Activated CD4-positive, alpha-beta T cell treated with anti-CD3 and anti-CD28 coated beads, Interleukin-2, Interleukin-6, amounts not matched to agents 100 ng/mL and 50 ng/mL, durations not matched to agents 16 hours and 8 hours (primary cell): ENCODE measurements at regions not wholly inside any gene's neighbourhood (a gene's known extent, or its start where the extent isn't known, plus 50 kb on each side); places are given as distances from the start of the nearest gene placed in this dataset.
"Not testable (repeated sequence)": the region's sequence is repeated elsewhere in the genome, so short reads cannot be mapped to it uniquely, and the experiment has no call there.

Experiments
- DNase-seq: peaks from one replicate; pipeline ENCODE4 v3.0.0-alpha.2; 2020

DNA sequence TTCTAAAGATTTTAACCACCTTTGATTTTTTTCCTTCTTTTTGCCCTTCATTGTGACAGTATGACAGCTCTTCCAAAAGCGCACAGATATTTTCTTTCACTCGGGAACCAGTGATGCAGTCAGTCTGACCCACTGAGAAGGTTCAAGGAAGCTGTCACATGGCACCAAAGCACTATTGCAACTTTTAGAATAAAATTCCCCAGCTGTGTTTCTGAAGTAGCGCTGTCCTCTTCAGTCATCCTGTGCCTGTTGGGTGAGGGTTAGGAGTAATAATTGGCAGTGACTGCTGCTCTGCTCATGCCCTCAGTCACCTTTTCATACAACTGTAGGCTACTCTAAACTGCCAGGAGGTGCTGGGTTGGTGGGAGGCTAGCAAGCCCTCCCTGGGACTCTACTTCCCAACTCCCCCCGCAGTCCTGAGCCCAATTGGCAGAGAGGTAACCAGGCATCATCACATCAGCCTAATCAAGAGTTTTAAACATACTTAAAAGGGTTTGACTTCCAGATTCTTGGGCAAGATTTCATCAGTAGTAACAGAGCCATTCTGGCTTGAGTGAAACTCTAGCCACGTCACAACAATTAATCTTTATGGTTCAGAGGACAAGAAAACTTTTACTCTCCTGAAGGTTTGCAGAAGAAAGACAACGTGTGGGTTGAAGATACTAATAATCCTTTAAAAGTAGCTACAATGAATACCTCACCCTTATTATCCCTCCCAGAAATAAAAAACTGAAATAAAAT, 473.3 kb downstream of the FBXO15 start:
- no peak for DNase-seq

DNA sequence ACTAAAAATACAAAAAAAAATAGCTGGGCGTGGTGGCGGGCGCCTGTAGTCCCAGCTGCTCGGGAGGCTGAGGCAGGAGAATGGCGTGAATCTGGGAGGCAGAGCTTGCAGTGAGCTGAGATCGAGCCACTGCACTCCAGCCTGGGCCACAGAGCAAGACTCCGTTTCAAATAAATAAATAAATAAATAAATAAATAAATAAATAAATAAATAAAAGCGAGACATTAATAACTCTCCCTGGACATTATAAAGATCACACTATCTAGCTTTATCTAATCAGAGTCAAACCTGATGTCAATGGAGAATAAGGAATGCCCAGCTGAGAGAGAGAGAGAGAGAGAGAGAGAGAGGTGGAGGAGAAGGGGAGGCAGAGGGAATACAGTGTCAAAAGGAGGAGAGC, 476.2 kb downstream of the FBXO15 start:
- DNase-seq: not testable (repeated sequence)

DNA sequence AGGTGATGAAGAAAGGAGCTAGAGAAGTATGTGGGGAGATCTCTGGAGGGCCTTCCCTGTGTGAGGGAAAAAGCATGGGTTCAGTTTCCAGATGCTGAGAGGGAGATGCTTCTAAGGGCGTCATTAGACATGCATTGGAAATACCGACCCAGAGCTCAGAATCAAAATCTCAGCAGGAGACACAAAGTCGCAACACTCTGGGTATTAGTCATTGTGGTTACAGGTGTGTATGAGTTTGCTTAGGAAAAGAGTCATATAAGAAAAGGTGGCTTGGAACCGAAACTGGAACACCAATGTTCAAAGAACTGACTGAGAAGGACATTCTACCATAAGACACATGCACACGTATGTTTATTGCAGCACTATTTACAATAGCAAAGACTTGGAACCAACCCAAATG, 477.1 kb downstream of the FBXO15 start:
- DNase-seq: peak; percentile 6

DNA sequence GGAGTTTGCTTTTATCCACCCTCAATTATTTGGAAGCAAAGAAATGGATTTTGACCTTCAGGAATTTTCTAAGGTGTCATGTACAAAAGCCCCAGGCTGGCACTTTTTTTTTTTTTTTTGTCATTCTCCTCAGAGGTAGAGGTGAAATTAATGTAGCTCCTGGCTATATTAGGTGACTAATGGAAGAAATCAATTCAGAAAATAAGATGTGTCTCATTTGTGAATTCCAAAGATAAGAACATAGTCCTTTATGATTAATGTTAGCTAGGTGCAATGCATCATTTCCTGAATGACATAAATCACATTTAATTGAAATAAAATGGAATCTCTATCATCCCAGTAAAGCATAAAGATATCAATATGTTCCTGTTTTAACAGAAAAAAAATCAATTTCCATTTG, 477.6 kb downstream of the FBXO15 start:
- DNase-seq: no peak

DNA sequence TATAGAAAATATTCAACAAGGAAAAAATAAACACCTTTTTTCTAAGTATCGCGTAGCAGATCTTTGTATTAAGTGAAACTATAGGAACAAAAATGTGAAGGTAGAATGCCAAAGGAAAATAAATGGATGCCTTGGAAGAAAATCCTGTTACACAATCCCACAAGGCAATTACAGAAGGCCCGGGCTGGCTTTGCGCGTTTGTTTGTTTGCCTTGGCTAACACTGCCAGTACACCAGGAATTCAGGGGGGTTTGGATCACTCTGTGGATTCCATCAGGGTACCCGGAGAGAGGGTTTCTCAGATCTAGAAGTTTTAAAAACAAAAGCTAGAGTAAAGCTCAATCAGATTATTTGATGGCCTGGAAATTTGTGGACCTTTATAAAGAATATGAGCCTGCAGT, 478.3 kb downstream of the FBXO15 start:
- no peak for DNase-seq

DNA sequence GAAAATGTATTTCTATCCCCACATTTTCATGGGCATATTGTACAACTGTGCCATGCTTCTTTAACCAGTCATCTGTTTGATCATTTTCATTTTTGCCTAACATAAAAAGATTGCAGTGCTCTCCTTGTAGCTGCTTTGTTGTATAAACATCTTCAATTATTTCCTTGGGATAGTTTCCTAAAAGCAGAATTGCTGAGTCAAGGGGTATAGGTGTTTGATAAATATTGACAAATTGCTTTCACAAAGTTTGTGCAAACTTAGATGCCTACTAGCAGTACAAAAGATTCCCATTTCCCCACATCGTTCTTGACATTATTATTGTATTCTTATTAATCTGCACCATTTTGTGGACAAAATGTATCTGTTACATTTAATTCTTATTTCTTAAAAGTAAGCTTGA, 479.6 kb downstream of the FBXO15 start:
- DNase-seq: no peak

DNA sequence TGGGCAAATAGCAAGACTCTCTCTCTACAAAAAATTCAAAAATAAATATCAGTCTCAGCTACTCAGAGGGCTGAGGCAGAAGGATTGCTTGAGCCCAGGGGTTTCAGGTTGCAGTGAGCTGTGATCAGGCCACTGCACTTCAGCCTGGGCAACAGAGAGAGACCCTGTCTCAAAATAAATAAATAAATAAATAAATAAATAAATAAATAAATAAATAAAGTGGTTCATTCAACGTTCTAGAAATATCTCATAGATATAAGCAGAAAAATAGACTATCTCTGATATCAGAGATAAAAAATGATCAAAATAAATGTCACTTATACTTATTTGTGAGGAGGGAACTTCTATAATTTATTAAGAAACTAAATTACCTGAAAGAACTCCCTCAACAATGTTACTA, 480.9 kb downstream of the FBXO15 start:
- DNase-seq: no peak

DNA sequence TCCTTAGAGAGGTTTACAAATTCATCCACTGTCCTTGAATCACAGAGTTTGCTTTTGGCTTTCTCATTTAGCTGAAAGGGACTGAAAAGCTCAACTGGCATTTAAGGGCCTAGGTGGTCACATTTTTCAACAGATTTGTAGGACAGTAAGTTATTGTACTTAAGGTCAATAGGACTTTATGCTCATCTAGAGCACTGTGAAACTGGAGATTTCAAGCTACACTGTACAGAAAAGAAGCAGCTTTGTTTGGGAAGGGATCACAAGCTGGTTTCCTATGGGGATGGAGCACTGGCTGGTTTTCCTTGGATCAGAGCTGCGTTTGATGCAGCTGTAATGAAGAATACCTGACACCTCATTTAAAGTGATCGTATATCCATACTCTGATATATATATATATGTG, 482.7 kb downstream of the FBXO15 start:
- no peak for DNase-seq

DNA sequence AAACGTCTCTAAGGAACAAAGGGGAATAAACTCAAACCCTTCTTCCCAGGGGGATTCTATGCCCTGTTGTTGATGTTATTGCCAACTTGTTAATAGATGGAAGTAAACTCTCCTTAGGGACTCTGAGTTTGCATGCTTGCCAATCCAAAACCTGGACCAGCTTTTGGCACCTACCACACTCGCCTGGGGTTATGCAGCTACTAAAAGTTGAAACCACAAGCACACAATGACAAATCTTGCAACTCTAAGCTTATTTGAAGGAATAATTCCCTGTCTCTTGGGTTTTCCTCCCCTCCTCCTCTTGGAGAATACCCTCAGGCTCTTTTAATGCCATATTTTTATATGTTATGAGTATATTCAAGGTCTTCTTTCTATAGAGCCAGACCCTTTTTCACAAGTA, 484.1 kb downstream of the FBXO15 start:
- DNase-seq: no peak

DNA sequence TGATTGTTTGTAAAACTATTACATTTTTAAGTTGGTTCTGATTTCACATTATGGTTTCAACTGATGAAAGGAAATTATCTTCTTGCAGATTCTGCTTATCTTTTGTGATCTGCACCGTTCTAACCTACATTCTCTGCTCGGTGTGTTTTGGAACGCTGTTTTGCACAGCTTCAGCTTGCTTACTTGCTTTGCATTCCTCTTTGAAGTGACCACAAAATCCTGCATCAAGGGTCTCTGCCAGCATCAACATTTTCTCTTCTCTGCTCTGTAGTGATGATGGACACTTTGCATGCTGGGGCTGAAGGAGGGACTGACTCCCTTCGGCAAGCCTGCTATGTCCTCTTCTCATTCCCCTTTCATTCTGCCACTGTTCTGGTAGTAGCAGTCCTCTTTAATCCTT, 485.2 kb downstream of the FBXO15 start:
- no peak for DNase-seq

DNA sequence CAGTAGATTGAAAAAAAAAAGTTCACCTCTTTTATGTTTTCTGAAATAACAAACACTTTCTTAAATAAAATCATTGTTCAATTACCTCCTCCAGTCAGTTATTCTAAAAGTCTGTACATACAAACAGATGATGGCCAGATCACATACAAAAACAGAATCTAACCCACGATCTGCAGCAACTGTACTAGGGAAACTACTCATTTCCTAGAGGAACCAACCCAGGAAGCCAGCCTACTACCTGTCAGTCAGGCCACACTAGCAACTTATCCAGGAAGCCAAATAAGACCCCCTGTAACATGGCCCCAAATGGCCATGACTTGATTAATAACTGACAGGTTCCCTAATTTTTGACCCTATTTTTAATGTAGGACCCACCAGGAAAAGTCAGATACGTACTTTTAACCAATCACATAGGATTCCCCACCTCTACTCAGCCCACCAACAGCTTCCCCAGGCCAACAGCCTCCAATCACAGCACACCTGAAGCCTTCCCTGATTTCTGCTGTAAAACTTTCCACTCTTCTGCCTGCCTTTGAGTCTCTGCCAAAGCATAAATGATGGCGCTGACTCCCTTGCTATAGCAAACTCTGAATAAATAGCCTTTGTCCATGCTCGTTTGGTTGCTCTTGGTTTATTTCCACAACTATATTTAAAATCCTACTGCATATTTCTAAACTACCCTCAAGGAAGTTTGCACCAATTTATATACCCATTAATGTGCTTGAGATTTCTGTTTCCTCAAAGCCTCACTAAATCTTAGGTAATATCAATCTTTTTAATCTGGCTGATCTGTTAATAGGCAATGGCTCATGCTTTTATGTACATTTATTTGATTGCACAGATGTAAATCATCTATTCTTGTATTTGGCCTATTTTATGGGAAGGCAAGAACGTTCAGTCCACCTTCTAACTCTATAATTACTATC, 486.4 kb downstream of the FBXO15 start:
- no peak for DNase-seq

DNA sequence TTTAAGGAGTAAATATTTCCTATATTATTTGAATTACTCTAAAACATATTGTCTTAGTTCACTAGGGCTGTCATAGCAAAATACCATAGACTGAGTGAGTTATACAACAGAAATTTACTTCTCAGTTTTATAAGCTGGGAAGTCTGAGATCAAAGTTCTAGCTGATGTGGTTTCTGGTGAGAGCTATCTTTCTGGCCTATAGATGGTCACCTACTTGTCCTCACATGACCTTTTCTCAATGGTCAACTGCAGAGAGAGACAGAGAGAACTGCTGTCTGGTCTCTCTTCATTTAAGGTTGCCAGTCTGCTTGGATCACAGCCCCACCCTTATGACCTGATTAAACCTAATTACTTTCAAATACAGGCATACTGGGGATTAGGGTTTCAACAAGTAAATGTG, 490.9 kb downstream of the FBXO15 start:
- DNase-seq: no peak

DNA sequence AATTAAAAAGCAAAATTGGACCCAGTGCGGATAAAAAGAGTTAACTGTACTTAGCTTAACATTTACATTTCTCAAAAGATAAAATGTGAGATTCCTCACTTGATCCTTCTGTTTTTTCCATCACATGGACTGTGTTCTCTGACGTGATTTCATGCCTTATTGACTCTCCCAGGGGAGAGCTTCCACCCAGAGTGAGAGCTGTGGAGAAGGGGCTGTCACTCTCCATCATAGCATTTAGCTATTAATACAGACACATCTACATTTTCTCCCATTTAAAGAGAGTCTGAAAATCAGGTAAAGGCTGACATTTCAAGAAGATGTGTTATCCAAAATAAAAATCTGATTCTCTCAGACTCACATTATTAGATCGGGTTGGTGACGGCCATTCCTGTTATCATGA, 493.8 kb downstream of the FBXO15 start:
- DNase-seq: no peak

DNA sequence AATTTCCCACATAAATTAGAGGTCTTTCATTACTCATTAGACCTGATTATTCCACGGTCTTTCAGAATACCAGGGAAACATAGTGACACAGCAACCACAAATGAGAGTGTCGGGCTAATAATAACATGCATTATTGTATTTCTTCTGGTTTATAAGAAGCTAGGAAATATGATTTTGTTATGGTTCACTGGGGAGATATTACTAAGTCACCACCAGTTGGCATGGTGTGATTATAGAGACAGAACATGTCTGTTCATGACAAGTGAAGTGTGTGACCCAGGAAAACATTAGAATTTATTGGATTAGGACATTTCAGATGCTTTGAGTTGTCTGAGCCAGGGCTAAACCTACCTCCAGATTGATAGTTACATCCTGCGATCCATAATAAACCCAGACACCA, 494.4 kb downstream of the FBXO15 start:
- no peak for DNase-seq

DNA sequence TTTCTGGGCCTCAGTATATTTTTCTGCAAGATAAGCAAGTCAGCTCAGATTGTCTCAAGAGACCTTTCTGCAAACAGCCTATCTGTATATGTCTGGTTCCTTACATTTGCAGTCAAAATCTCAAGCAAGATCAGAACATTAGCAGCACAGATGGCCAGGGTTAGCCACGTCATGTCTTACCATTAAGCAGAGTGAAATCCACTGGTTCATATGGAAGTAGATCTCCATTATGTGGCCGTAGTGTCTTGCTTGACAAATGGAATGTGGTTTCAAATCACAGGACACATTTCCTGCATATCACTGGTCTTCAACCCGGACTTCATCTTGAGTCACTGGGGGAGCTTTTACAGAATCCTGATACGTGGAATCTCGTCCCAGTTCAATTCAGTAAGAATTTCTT, 500.2 kb downstream of the FBXO15 start:
- no peak for DNase-seq

DNA sequence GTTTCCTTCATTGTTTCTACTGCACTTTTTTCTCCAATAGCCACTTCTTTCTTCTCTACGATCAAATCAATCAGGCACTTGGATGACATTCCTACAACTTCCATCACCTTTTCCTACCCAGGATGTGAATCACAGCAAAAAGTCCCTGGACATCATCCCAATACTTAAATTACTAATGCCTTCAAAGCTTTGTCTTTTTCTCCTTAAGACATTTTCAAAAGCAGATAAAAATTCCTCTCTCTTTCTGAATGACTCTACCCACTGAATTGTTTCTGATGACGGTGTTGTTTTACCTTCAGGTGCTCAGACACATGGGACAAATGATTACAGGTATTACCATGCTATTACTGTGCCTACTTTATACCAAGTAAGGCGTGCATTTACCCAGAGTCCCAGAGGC, 500.9 kb downstream of the FBXO15 start:
- no peak for DNase-seq

DNA sequence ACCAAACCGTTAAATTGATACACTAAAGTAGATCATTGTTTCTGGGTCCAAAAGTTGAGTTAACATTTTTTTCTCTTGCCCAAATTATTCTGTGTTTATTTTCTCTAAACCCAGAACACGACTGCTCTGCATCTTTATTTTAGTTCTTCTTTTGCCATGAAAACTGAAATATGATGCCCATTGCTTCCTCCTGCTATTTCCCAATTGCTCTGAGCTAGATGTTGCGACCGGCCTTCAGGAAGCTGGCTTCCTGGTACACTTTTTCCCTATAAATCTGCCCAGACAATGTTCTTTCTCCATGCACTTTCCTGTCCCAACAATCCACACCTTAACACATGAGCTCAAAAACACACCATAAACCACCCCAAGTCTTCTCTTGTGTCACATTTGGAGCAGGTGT, 501.4 kb downstream of the FBXO15 start:
- no peak for DNase-seq

DNA sequence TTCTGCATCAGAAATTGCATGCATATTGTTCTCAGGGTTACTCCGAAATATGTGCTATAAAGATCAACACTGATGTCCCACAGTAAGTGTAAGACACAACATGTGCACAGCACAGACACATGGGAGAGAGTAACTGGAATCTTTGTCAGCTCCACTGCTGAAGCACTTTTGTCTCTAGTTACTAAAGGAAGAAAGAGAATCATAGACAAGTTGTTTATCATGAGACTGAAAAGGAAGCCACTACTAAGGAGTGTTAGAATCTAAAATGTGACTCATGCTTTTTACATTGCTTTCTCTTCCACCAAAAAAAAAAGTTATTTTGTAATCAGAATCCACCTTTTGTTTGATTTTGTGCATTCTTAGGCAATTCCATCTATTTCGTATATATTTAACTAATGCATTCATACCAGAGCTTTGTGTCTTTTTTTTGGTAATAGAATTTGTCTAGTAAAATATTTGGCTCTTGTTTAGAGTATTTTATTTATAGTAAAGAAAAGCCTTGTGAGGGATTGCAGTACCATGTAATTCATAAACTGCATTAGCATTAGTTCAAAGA, 502.4 kb downstream of the FBXO15 start:
- no peak for DNase-seq

DNA sequence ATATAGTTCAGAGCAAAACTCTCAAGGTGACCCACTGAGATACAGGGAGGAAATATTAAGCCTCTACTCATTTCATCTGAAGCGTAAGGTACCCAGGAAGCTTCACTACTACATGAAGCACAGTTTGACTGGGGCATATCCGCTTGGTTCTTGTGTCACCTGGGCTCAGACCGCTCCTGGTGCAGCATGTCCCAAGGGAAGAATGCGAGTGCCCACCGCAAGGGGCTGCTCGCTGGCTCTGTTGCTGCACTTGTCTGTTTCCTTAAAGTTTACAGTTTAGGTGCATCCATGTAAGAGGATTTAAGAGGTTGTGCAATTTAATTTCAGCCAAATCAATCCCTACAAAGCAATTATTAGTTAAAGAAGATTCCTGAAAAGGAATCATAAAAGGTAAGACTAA, 507.8 kb downstream of the FBXO15 start:
- no peak for DNase-seq

DNA sequence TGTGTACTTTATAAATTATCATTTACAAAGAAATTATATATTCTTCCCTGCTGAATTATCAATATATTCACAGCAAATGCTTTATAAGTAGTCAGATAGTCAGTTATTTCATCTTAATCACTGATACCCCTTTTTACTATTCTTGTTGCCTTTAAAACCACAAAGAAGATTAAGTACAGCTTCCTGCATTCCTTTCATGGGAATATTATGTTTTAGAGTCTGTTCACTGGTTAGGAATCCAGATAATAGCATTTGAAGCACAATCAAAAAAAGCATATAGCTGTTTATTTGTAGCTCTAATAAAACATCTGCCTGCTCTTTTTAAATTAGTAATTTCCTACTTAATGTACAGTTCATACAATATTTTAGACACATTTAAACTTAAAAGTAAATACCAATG, 508.9 kb downstream of the FBXO15 start:
- DNase-seq: no peak

DNA sequence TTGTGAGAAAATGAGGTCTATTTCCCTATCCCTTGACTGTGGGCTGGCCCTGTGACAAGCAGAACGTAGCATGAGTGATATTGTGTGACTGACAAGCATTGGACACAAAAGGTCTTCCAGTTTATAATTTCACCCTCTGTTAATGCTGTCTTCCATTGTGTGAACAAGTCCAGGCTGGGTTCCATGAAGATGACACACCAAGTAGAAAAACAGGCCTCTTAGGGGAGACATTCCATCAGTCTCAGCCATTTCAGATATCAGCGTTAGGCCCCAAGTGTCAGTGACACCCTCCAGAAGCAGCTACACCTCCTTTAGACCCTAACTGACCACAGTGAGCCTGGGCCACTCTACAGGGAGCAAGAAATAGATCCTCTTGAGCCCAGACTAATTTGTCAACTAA, 511.3 kb downstream of the FBXO15 start:
- DNase-seq: no peak

DNA sequence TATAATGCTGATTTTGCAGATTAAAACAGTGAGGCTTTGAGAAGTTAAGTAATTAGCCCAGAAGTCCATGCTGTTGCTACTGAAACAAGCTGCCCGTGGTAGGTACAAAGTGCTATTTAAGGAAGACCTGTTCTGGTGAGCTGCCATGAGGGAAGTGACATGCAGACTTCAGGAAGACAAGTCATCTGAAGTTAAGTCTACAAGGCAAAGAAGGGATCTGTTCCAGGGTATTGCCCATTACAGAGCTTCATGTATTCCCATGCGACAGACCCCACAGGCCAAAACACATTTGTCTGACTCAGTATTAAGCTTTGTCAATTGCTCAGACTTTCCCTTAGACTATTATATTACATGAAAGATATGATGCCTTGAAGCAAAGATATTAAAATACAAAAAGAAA, 520.8 kb downstream of the FBXO15 start:
- DNase-seq: no peak

DNA sequence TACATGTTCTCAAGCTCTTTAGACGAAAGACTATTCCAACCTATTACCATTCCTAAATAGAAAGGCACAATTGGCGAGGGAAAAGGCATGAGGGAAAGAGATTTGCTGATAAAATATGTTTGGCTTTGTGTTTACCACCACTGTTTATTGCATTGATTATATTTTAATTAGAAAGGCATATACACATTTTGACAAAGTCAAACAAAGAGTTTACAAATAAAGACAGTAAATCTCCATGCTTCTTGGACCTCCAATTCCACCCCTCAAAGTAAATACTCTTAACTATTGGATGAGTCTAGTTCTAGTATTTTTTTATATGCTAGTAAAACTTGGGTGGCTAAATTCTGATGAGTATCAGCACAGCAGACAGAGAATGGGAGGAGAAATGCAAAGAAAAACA, 521.4 kb downstream of the FBXO15 start:
- DNase-seq: no peak

DNA sequence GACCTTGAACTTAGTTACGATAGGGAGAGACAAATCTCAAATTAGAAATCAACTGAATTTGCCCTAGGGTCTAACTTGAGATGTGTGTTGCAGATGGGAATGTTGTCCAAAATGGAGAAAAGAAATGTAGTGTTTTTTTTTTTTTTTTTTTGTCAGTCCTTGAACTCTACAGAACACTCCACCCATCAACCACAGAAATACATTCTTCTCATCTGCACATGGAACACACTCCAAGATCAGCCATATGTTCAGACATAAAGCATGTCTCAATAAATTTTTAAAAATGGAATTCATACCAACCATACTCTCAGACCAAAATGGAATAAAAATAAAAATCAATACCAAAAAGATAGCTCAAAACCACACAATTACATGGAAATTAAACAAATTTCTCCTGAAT, 526.5 kb downstream of the FBXO15 start:
- DNase-seq: no peak
